Tibial nerve (tissue), 4 donors: ENCODE measurements at regions not wholly inside any gene's neighbourhood (a gene's known extent, or its start where the extent isn't known, plus 50 kb on each side); places are given as distances from the start of the nearest gene placed in this dataset.

ENCODE experiments used
- DNase-seq, 2 donors: peaks; one replicate each; pipeline ENCODE4 v3.0.0-alpha.2; 2019; ENCODE audit warnings: low spot score in 2 of 2
- H3K27ac ChIP-seq, 4 donors: fragments of 200-600 bp; sonication (generic) in 3 of 4; one replicate each; pipeline ENCODE4 v1.5.1; 2017 to 2019; ENCODE audit warnings: mild to moderate bottlenecking in 1 of 4
- H3K27me3 ChIP-seq, 2 donors: fragments of 200-600 bp; sonication (generic) in 1 of 2; one replicate each; pipeline versions ENCODE4 v1.5.1 to v1.6.0; 2017 to 2019
- H3K36me3 ChIP-seq, 3 donors: fragments of 200-600 bp; sonication (generic); one replicate each; pipeline ENCODE4 v1.5.1; 2018 to 2019
- H3K4me1 ChIP-seq, 4 donors: fragments of 200-600 bp; sonication (generic) in 3 of 4; one replicate each; pipeline ENCODE4 v1.5.1; 2017 to 2019
- H3K4me3 ChIP-seq, 4 donors: fragments of 200-600 bp; sonication (generic) in 3 of 4; one replicate each; pipeline ENCODE4 v1.5.1; 2017 to 2019; ENCODE audit warnings: mild to moderate bottlenecking in 1 of 4, moderate library complexity in 1 of 4
- H3K9me3 ChIP-seq, 4 donors: fragments of 200-600 bp; sonication (generic) in 3 of 4; one replicate each; pipeline ENCODE4 v1.5.1; 2017 to 2019
- EP300 ChIP-seq, 2 donors: sonication (generic); formaldehyde crosslinking; IDR thresholded peaks; one replicate each; pipeline ENCODE4 v1.6.1; 2017; ENCODE audit warnings: antibody characterized with exemption in 2 of 2, mild to moderate bottlenecking in 1 of 2
- POLR2A ChIP-seq, 2 donors: fragments of 450-650 bp; IDR thresholded peaks; one replicate each; pipeline ENCODE4 v1.6.1; 2017; ENCODE audit warnings: antibody characterized with exemption in 2 of 2, mild to moderate bottlenecking in 2 of 2, moderate library complexity in 2 of 2
- whole genome bisulfite sequencing, 2 donors: methylation state at CpG; one replicate each; pipeline ENCODE4 v1.1.5; 2018; 5-methylcytosine and 5-hydroxymethylcytosine counted together
- TF ChIP-seq, protein P1 (sequence below), 5 experiments: fragments of 200-600 bp in 3 of 5; fragments of 450-650 bp in 2 of 5; sonication (generic) in 3 of 5; IDR thresholded peaks; one replicate each; pipeline ENCODE4 v1.5.1; 2016 to 2019; ENCODE audit warnings: antibody characterized with exemption in 5 of 5, mild to moderate bottlenecking in 3 of 5, moderate library complexity in 2 of 5

DNA sequence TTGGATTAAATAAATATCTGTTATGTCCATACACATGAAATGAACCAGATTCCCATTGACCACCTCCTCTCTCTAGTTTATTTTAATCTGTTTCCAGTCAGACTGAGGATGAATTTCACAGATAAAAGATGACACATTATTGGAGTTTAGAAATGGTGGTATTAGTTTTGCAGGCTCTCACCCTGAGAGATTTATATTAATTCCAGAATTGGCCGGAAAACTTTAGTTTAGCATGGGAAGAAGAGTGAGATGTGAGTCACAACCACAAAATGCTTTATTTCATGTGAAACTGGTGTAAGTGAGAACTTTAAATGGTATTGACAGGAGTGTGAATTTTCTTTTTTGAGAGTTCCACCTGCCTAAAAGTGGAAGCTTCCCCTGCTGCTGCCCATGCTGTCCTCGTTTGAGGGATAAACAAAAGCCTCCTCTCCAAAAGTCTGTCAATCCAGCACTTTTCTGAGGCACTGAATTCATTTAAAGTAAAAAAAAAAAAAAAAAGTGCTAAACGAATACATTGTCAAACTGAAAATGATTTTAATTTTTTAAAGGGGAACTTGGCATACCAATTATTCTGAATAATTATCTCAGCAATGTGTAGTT is 65.1 kb upstream of the EPHA3 start:
- no peak for DNase-seq
- no peaks in the 10 kb centered on the region for H3K4me1 ChIP-seq
- 55 to 56% methylated on average over 3 of the region's 3 CpGs for WGBS, 2 donors
- TF ChIP-seq POLR2A (IDR thresholded peaks at IDR 0.05) (no peak), EP300 (IDR thresholded peaks at IDR 0.05) (no peak)
- TF ChIP-seq, protein P1, sequence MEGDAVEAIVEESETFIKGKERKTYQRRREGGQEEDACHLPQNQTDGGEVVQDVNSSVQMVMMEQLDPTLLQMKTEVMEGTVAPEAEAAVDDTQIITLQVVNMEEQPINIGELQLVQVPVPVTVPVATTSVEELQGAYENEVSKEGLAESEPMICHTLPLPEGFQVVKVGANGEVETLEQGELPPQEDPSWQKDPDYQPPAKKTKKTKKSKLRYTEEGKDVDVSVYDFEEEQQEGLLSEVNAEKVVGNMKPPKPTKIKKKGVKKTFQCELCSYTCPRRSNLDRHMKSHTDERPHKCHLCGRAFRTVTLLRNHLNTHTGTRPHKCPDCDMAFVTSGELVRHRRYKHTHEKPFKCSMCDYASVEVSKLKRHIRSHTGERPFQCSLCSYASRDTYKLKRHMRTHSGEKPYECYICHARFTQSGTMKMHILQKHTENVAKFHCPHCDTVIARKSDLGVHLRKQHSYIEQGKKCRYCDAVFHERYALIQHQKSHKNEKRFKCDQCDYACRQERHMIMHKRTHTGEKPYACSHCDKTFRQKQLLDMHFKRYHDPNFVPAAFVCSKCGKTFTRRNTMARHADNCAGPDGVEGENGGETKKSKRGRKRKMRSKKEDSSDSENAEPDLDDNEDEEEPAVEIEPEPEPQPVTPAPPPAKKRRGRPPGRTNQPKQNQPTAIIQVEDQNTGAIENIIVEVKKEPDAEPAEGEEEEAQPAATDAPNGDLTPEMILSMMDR (IDR thresholded peaks at IDR 0.05), result no peak
- no peak overlapping the region for H3K27ac ChIP-seq
- no peaks in the 10 kb centered on the region for H3K36me3 ChIP-seq
- H3K27me3 ChIP-seq, result no peaks in the 10 kb centered on the region
- no peaks in the 10 kb centered on the region for H3K9me3 ChIP-seq
- H3K4me3 ChIP-seq, result no peak overlapping the region

DNA sequence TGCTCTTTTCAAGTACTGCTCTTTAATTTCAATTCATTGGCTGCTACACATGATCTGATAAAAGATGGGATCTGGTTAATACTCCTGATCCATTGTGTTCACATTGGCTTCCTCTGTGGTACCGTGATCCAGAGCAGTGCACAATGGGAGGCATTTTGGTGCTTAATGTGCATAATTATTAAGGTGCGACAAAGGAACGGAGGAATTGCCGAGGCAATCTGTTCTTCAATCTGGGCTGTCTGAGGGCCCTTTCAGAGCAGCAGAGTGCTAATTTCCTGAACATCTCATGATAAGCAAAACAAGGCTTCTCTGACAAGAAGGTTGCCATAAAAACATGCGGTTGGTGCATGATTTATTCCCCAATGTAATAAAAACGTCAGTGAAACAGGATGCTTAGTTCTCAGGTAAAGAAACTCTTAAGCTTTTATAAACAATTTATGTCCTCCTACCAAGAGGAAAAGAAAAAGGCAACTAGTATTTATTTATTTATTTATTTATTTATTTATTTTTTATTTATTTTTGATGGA is 64.0 kb upstream of the EPHA3 start:
- no peak for DNase-seq
- WGBS, 2 donors, result 48 to 53% methylated on average over 6 of the region's 6 CpGs
- Histone ChIP-seq H3K27ac (no peak overlapping the region), H3K4me1 (no peaks in the 10 kb centered on the region), H3K4me3 (no peak overlapping the region), H3K27me3 (no peaks in the 10 kb centered on the region), H3K9me3 (no peaks in the 10 kb centered on the region), H3K36me3 (no peaks in the 10 kb centered on the region)
- TF ChIP-seq, protein P1 (IDR thresholded peaks at IDR 0.05), result no peak
- TF ChIP-seq POLR2A (IDR thresholded peaks at IDR 0.05), result no peak
- TF ChIP-seq EP300 (IDR thresholded peaks at IDR 0.05), result no peak

DNA sequence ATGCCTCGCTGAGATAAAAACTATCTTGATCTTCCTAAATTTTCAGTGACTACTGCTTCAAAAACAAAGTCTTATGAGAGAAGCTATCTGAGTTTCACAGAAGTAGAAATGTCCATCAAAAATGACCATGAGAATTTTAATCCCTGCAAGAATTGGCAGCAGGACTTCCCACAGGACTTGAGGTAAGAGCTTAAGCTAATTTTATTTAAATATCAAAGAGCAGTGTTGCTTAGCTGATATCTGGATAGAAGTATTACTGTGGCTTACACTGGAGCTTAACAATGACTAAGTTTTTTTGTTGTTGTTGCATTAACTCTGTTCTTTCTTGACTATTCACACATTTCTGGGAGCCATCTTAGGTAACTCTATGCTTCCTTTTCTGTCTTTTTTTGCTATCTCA is 60.8 kb upstream of the EPHA3 start:
- Histone ChIP-seq H3K9me3 (no peaks in the 10 kb centered on the region), H3K4me1 (no peaks in the 10 kb centered on the region), H3K4me3 (no peak overlapping the region), H3K27ac (no peak overlapping the region), H3K27me3 (no peaks in the 10 kb centered on the region), H3K36me3 (no peaks in the 10 kb centered on the region)
- DNase-seq, result no peak
- TF ChIP-seq EP300 (IDR thresholded peaks at IDR 0.05), result no peak
- TF ChIP-seq, protein P1 (IDR thresholded peaks at IDR 0.05), result no peak
- no peak for TF ChIP-seq POLR2A (IDR thresholded peaks at IDR 0.05)
- WGBS, 2 donors, result 88 to 91% methylated on average over 1 of the region's 1 CpG

DNA sequence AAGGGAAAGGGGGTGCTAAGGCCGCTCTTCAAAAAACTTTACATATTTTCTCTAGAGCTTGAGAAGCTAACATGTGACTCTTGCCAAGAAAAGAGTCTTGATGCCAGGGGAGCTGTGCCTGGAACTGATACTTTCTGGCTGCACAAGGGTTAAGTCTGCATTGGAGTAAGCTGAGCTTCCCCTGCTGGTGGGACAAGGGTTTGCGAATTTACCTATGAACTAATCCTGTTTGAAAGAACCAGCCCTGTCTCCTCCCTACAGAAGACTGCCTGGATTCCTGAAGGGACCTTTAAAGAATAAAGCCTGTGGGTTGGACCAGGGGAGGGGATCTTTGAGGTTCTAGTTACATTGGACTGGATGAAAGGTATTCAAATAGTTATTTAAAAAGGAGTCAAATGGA is 58.3 kb upstream of the EPHA3 start:
- Histone ChIP-seq H3K36me3 (no peaks in the 10 kb centered on the region), H3K27ac (no peak overlapping the region), H3K4me3 (no peak overlapping the region), H3K4me1 (no peaks in the 10 kb centered on the region), H3K27me3 (no peaks in the 10 kb centered on the region), H3K9me3 (no peaks in the 10 kb centered on the region)
- DNase-seq, result no peak
- TF ChIP-seq POLR2A (IDR thresholded peaks at IDR 0.05) (no peak), EP300 (IDR thresholded peaks at IDR 0.05) (no peak)
- TF ChIP-seq, protein P1 (IDR thresholded peaks at IDR 0.05), result no peak
- WGBS, 2 donors, result 64 to 70% methylated on average over 2 of the region's 2 CpGs

DNA sequence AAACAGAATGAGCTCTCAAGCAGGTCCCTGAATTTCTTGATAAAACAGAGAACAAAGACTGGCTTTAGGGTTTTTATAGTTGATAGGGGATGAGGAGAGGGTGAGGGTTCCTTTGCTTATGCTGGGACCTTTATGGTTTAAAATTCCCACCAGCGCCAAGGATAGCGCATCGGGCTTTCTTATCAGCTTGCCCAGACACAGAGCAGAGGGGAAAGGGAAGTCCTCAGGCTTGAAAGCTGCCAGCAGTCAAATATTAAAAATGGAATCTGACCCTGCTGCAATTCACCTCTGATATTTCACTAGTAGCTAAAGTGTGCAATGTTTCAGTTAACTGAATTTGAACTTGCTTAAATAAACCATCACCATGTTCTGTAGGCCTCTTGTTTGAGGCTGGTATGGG is 55.0 kb upstream of the EPHA3 start:
- 42 to 69% methylated on average over 2 to 3 of the region's 3 CpGs for WGBS, 2 donors
- H3K4me3 ChIP-seq, result no peak overlapping the region
- no peak for TF ChIP-seq POLR2A (IDR thresholded peaks at IDR 0.05)
- TF ChIP-seq, protein P1 (IDR thresholded peaks at IDR 0.05), result no peak
- no peak for TF ChIP-seq EP300 (IDR thresholded peaks at IDR 0.05)

More for the DNA sequence above, 55.0 kb upstream of the EPHA3 start:
- no peak for DNase-seq
- no peaks in the 10 kb centered on the region for H3K27me3 ChIP-seq
- H3K27ac ChIP-seq, result no peak overlapping the region
- no peaks in the 10 kb centered on the region for H3K9me3 ChIP-seq
- H3K36me3 ChIP-seq, result no peaks in the 10 kb centered on the region
- H3K4me1 ChIP-seq, result no peaks in the 10 kb centered on the region
